KOPT-K1 (cell line): ENCODE measurements at regions not wholly inside any gene's neighbourhood (a gene's known extent, or its start where the extent isn't known, plus 50 kb on each side); places are given as distances from the start of the nearest gene placed in this dataset.
"Not testable (repeated sequence)": the region's sequence is repeated elsewhere in the genome, so short reads cannot be mapped to it uniquely, and the experiment has no call there.

Experiments used
- H3K27ac ChIP-seq: fragments of 200-600 bp; sonication (generic); 2 replicates; pipeline ENCODE4 v1.5.1; 2016; ENCODE audit warnings: antibody characterized with exemption, mild to moderate bottlenecking, low read depth, low read length; ENCODE audit not compliant: poor library complexity, severe bottlenecking
- H3K36me3 ChIP-seq: fragments of 200-600 bp; sonication (generic); 2 replicates; pipeline ENCODE4 v1.5.1; 2017; ENCODE audit warnings: antibody characterized with exemption, mild to moderate bottlenecking, low read length, moderate library complexity; ENCODE audit not compliant: insufficient read depth
- H3K9me3 ChIP-seq: fragments of 200-600 bp; sonication (generic); 2 replicates; pipeline ENCODE4 v1.5.1; 2017; ENCODE audit warnings: antibody characterized with exemption, low read length, mild to moderate bottlenecking; ENCODE audit not compliant: insufficient read depth, poor library complexity, severe bottlenecking

GRCh38 chr21:9997507-9997906 lies 523.9 kb upstream of the TPTE start:
- not testable (repeated sequence) for H3K27ac ChIP-seq, H3K9me3 ChIP-seq, H3K36me3 ChIP-seq

DNA sequence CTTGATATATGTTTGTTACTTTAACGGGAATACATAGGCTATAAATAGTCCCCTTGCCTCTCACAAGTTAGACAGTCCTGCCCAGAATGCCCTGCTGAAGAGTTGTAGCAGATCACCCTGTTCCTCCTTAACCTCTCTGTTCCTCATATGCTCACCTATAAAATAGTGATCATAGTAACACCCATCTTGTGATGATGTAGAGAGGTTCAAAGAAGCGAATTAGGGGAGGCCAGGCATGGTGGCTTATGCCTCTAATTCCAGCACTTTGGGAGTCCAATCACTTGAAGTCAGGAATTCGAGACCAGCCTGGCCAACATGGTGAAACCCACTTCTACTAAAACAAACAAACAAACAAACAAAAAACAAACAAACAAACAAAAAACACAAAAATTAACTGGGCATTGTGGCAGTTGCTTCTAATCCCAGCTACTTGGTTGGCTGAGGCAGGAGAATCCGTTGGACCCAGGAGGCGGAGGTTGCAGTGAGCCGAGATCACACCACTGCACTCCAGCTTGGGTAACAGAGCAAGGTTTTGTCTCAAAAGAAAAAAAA lies 518.5 kb upstream of the TPTE start:
- not testable (repeated sequence) for H3K36me3 ChIP-seq, H3K9me3 ChIP-seq, H3K27ac ChIP-seq

DNA sequence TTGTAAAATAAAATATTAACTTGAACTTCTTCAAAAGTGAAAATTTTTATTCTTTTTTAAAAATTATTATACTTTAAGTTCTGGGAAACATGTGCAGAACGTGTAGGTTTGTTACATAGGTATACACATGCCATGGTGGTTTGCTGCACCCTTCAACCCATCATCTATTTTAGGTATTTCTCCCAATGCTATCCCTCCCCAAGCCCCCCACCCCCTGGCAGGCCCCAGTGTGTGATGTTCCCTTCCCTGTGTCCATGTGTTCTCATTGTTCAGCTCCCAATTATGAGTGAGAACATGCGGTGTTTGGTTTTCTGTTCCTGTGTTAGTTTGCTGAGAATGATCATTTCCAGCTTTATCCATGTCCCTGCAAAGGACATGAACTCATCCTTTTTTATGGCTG lies 515.6 kb upstream of the TPTE start:
- not testable (repeated sequence) for H3K36me3 ChIP-seq, H3K27ac ChIP-seq, H3K9me3 ChIP-seq

DNA sequence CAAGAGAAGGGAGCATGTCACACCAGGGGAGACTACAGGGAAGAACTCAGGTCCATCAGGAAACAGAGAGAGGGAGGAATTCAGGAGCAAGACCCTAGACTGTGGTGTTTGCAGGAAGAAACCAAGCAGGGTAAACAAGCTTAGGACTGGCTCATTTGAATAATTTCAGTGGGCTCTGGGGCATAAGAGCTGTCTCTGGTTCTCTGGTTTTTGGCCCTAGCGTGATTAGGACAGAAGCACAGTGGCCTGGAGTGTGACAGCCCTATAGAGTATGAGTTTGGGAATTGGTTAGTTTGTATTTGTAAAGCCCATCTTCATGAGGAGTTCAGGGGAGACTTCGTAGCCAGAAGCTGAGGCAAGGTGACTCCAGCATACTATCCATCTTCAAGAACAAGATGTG lies 504.4 kb upstream of the TPTE start:
- H3K9me3 ChIP-seq, H3K27ac ChIP-seq, H3K36me3 ChIP-seq: not testable (repeated sequence)

- H3K9me3 ChIP-seq, H3K36me3 ChIP-seq, H3K27ac ChIP-seq: not testable (repeated sequence)
Observed at GRCh38 chr21:10017757-10018156, 503.6 kb upstream of the TPTE start.

DNA sequence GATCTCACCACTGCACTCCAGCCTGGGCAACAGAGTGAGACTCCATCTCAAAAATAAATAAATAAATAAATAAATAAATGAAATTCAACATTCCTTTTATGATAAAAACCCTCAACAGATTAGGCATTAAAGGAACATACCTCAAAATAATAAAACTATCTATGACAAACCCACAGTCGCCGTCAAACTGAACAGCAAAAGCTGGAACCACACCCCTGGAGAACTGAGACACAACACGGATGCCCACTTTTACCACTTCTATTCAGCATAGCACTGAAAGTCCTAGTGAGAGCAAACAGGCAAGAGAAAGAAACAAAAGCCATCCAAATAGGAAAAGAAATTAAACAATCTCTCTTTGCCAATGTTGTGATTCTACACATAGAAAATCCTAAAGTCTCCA lies 499.9 kb upstream of the TPTE start:
- H3K36me3 ChIP-seq, H3K9me3 ChIP-seq, H3K27ac ChIP-seq: not testable (repeated sequence)

- not testable (repeated sequence) for H3K9me3 ChIP-seq, H3K27ac ChIP-seq, H3K36me3 ChIP-seq
Observed at GRCh38 chr21:10022745-10023144, 498.6 kb upstream of the TPTE start.
